ENCODE measurements at regions not wholly inside any gene's neighbourhood (a gene's known extent, or its start where the extent isn't known, plus 50 kb on each side); places are given as distances from the start of the nearest gene placed in this dataset.
"Not testable (repeated sequence)": the region's sequence is repeated elsewhere in the genome, so short reads cannot be mapped to it uniquely, and the experiment has no call there.

DNA sequence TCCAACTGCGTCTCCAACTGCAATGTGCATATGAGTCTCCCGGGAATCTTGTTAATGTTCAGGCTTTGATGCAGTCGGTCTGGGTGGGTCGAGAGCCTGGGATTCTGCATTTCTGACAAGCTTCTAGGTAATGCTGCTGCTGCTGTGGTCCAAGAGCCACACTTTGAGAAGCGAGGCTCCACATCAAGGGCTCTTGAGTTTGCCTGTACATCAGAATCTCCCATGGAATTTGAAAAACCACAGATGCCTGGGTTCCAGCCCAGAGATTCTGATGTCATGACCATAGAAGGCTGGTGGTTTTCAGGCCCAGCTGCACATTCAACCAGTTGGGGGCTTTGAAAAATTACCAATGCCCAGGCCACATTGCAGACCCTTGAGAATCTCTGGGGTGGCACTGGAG, 93.9 kb upstream of the TARDBP start:
- H3K4me3 ChIP-seq, result no peak overlapping the region
- DNase-seq (no peak), FAIRE-seq (no peak), ATAC-seq (no peak)
- H3K4me1 ChIP-seq, result no peaks in the 10 kb centered on the region
- no peak overlapping the region for H3K27ac ChIP-seq
- intact Hi-C loops (cut with DNase I), result no loop called here
- TF ChIP-seq, protein P1, sequence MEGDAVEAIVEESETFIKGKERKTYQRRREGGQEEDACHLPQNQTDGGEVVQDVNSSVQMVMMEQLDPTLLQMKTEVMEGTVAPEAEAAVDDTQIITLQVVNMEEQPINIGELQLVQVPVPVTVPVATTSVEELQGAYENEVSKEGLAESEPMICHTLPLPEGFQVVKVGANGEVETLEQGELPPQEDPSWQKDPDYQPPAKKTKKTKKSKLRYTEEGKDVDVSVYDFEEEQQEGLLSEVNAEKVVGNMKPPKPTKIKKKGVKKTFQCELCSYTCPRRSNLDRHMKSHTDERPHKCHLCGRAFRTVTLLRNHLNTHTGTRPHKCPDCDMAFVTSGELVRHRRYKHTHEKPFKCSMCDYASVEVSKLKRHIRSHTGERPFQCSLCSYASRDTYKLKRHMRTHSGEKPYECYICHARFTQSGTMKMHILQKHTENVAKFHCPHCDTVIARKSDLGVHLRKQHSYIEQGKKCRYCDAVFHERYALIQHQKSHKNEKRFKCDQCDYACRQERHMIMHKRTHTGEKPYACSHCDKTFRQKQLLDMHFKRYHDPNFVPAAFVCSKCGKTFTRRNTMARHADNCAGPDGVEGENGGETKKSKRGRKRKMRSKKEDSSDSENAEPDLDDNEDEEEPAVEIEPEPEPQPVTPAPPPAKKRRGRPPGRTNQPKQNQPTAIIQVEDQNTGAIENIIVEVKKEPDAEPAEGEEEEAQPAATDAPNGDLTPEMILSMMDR (IDR thresholded peaks at IDR 0.05), result no peak
- WGBS, 2 donors, result 49 to 59% methylated on average over 5 of the region's 5 CpGs
- H3K9me3 ChIP-seq, result no peaks in the 10 kb centered on the region
- no peaks in the 10 kb centered on the region for H3K27me3 ChIP-seq
- H3K36me3 ChIP-seq, result no peaks in the 10 kb centered on the region

DNA sequence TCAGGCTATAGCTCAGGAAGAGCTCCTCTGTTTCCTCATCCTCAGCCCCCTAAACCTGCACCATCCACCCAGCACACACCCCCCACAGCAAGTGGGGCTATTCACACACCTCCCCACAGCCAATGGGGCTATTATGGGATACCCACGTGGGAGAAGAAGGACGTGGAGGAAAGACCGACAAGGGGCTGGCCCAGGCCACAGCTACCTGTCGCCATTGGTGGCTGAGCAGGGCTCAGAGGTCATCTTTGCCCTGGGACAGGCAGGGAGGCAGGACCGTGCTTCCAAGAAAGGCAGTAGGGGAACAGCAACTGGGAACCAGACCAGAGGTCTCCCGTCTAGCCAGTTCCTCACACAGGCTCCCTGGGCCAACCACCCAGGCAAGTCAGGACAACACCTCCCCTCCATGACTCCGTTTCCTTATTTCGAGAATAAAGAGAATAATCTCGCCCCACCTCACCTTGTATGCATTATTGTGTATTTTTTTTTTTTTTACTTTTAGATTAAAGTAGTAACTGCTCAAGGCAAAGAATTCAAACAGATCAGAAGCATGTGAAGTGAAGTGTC, 92.3 kb upstream of the TARDBP start:
- FAIRE-seq (no peak), DNase-seq (no peak), ATAC-seq (no peak)
- Histone ChIP-seq H3K27me3 (no peaks in the 10 kb centered on the region), H3K36me3 (no peaks in the 10 kb centered on the region), H3K4me3 (no peak overlapping the region), H3K4me1 (no peaks in the 10 kb centered on the region), H3K27ac (no peak overlapping the region), H3K9me3 (no peaks in the 10 kb centered on the region)
- intact Hi-C loops (cut with DNase I), result no loop called here
- WGBS, 2 donors, result 67 to 74% methylated on average over 9 of the region's 9 CpGs
- TF ChIP-seq, protein P1 (IDR thresholded peaks at IDR 0.05), result no peak

DNA sequence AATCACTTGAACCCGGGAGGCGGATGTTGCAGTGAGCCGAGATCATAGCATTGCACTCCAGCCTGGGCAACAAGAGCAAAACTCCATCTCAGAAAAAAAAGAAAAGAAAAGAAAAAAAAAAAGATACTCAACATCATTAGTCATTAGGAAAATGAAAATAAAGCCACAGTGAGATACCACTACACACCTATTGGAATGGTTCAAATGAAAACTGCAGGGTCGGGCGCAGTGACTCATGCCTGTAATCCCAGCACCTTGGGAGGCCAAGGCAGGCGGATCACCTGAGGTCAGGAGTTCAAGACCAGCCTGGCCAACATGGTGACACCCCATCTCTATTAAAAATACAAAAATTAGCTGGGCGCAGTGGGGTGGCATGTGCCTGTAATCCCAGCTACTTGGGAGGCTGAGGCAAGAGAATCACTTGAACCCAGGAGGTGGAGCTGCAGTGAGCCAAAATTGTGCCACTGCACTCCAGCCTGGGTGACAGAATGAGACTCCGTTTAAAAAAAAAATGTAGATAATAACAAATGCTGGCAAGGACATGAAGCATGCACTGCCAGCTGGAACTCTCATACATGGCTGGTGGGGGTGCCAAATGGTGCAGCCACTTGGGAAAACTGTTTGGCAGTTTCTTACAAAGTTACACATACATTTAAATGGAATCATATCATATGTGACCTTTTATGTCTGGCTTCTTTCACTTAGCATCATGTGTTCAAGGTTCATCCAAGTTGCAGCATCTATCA, 90.0 kb upstream of the TARDBP start:
- H3K36me3 ChIP-seq; DNase-seq; H3K9me3 ChIP-seq; H3K27me3 ChIP-seq; FAIRE-seq; ATAC-seq; H3K4me3 ChIP-seq; H3K27ac ChIP-seq; intact Hi-C loops (cut with DNase I); H3K4me1 ChIP-seq: not testable (repeated sequence)
- WGBS, 2 donors, result 76 to 85% methylated on average over 8 of the region's 8 CpGs

DNA sequence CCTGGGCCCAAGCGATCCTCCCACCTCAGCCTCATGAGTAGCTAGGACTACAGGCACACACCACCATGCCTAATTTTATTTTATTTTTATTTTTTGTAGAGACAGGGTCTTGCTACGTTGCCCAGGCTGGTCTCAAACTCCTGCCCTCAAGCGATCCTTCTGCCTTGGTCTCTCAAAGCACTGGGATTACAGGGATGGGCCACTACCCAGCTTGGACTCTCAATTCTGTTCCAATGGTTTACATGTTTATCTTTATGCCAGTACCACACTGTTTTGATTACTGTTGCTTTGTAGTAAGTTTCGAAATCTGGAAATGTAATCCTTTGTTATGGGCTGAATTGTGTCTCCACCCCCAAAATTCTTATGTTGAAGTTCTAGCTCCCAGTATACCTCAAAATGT, 88.4 kb upstream of the TARDBP start:
- TF ChIP-seq, protein P1 (IDR thresholded peaks at IDR 0.05), result no peak
- Histone ChIP-seq H3K9me3 (no peaks in the 10 kb centered on the region), H3K4me1 (no peaks in the 10 kb centered on the region), H3K27me3 (no peaks in the 10 kb centered on the region), H3K4me3 (no peak overlapping the region), H3K36me3 (no peaks in the 10 kb centered on the region), H3K27ac (no peak overlapping the region)
- 92% methylated on average over 4 of the region's 4 CpGs for WGBS, 2 donors
- DNase-seq (no peak), FAIRE-seq (no peak), ATAC-seq (no peak)
- intact Hi-C loops (cut with DNase I), result no loop called here

DNA sequence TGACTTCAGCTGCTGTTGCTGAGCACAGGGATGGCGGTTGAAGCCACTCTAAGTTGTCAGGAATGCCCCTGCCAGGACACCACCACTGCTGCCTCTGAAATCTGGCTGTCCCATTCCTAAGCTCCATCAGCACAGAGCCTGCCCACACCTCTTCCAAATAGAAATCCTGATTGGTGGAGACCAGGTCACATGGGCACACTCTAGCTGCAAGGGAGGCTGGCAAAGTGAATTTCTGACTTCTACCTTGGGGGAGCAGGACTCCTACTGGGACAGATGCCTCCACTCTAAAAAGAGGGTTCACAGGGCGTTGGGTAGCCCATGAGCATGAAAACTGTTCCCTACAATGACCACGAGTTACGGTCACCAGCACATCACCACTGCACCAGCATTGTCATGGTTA, 83.8 kb upstream of the TARDBP start:
- no peak overlapping the region for H3K27ac ChIP-seq
- intact Hi-C loops (cut with DNase I), result no loop called here
- FAIRE-seq, result no peak
- no peaks in the 10 kb centered on the region for H3K27me3 ChIP-seq
- no peak for DNase-seq
- no peak for ATAC-seq
- H3K36me3 ChIP-seq, result no peaks in the 10 kb centered on the region
- no peaks in the 10 kb centered on the region for H3K9me3 ChIP-seq
- no peak overlapping the region for H3K4me3 ChIP-seq
- no peaks in the 10 kb centered on the region for H3K4me1 ChIP-seq
- WGBS, 2 donors, result 89 to 94% methylated on average over 4 of the region's 4 CpGs
- TF ChIP-seq, protein P1 (IDR thresholded peaks at IDR 0.05), result no peak

Data from pancreas (tissue), 10 donors.